Activated T-cell treated with anti-CD3 and anti-CD28 coated beads, Interleukin-2, amount 50 U/mL, for 1 hour (primary cell): ENCODE measurements at regions not wholly inside any gene's neighbourhood (a gene's known extent, or its start where the extent isn't known, plus 50 kb on each side); places are given as distances from the start of the nearest gene placed in this dataset.
A peak's percentile ranks its signal among the peaks of the same experiment; 100 is the strongest.
"Not testable (repeated sequence)": the region's sequence is repeated elsewhere in the genome, so short reads cannot be mapped to it uniquely, and the experiment has no call there.

Experiments
- DNase-seq: peaks from one replicate; pipeline ENCODE4 v3.0.0-alpha.2; 2020

DNA sequence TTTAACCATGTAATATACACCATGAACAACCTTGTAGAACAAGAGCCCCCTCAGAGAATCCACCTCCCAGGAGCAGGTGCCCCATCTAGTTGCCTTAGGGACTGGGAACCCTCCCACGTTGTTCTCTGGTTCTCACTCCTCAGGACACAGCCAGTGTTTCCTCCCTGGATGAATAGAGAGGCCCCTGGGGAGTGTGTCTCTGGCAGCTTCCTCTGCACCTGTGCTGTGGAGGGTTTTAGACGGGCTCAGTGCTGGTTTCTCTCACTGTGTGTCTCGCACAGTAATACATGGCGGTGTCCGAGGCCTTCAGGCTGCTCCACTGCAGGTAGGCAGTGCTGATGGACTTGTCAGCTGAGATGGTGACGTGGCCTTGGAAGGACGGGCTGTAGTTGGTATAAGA is 581.3 kb downstream of the TMEM121 start:
- no peak for DNase-seq

DNA sequence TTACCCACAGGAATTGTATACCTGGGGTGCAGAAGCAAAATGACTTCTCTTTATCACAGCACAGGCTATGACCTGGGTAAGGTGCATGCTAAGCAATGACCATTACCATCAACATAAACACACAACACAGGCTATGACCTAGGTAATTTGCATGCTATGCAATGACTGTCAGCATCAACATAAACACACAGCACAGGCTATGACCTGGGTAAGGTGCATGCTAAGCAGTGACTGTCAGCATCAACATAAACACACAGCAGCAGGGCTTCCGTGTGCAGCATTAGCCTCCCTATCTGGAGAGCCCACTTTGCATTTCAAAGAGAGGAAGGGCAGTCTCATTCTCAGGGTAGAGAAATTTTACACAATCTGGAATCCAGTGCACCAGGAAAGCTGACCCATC is 583.0 kb downstream of the TMEM121 start:
- DNase-seq, result no peak

DNA sequence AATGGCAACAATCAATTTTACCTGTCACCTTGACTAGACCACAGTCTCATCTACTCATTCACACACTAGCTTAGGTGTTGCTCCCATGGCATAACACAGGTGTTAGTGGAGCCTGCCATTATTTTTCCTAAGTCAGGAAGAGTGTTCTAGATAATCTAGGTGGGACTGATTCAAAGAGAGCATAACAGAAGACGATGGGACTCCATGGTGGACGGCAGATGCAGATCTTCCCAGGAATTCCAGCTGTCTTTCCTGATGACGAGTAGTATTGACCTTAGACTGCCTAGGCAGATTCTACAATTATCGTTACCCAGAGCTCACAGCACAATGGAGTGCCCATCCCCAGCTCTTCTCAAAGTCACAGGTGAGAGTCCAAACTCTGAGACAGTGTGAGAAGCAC is 589.0 kb downstream of the TMEM121 start:
- no peak for DNase-seq

DNA sequence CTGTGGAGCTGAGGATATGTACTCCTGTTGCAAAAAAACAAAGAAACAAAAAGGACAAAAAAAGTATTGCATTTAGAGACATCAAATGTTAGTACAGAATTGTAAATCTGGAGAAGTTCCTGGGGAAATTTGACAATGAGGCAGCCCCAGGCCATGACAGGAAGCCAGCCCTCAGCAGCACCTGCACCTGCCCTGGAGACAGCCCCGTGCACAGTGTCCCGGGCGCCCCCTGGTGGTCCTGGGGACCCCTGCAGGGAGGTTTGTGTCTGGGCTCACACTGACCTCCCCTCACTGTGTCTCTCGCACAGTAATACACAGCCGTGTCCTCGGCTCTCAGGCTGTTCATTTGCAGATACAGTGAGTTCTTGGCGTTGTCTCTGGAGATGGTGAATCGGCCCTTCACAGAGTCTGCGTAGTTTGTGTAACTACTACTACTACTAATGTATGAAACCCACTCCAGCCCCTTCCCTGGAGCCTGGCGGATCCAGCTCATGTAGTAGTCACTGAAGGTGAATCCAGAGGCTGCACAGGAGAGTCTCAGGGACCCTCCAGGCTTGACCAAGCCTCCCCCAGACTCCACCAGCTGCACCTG is 590.1 kb downstream of the TMEM121 start:
- peak; percentile 57 for DNase-seq

DNA sequence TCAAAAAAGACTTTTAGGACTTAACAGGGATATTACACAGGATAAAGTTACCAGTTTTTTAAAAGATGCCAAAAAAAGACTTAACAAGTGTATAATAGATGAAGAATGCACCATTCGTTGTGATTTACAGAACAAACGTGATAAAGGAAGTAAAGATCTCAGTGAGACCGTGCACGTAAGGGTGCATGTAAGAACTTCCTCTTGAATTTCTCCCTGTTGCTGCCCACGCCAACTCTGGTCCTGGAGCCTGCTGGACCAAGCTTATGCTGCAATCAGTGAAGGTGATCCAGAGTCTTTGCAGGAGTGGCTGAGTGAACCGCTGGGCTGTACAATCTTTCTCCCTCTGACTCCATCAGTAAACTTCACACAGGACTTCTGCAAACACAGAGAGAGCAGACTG is 593.7 kb downstream of the TMEM121 start:
- no peak for DNase-seq

DNA sequence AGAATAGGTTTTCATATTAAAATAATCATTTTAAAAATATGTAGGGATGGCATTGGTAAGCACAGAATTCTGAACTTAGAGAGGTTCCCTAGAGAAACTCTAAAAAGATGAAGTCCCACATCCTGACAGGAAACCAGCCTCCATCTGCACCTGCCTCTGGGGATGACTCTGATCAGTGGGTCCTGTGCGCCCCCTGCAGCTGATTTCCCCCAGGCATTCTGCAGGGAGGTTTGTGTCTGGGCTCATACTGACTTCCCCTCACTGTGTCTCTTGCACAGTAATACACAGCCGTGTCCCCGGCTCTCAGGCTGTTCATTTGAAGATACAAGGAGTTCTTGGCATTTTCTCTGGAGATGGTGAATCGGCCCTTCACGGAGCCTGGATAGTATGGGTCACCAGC is 602.9 kb downstream of the TMEM121 start:
- no peak for DNase-seq

DNA sequence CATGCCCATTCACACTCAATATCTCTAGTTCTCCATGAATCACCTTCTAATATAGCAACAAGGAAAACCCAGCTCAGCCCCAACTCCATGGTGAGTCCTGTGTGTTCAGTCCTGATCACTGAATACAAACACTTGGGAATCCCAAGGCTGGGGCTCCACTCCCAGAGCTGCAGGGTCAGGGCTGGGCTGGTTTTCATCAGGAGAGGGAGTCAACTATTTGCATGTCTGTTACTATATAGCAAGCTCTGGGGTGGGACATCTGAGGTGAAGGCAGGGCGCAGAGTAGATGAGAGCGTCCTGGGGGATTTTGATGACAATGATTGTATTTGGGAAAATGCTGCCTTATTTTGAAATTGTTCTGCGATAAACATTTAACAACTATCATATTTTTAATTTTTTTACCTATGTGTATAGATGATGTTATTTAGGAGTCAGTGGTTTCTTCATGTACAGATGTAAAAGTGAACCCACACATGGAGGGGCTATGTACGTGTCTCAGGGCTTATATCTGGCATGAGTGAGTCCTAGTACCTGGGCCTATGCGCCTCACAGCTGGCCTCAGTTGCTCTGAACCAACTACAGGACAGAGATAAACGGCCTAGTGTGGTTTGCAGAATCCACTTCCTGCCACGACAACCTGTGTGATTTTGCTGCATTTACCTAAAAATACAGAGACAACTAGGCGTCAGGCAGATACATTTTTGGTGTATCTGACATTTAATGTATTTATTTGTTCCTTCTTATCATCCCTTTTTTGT is 603.7 kb downstream of the TMEM121 start:
- not testable (repeated sequence) for DNase-seq

DNA sequence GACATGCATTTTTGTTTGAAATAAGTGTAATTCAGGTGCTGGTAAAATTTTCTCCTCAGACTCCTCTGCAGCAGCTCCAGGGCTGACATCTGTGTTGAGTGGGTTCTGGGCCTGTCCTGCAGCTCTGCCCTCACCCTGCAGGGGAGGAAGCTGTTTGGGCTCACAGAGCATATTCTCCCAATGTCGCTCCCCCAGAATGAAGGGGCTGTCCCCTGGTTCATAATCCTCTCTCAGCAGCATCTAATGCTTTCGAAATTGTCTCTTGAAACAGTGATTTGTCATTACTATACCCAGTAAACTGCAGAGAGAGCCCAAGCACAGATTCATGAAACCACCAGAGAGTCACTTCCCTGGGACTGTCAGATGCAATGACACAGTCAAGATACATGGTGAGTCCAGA is 606.7 kb downstream of the TMEM121 start:
- DNase-seq, result not testable (repeated sequence)

DNA sequence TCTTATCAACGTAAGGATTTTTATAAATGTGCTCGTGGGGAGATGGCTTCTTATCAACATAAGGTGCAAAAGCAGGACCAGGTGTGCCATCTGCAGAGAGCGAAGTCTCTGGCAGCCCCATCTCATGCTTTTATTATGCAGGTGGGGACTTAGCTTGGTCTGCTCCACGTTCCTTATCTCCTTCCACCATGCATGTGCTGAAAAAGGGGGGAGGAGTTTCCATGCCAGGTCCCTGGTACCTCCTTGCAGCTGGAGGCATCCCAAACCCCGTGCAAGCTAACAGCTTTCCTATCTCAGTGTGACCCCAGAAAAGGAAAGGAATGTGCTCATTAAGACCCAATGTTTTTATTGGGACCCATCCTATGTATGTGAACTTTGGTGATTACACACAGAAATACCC is 608.5 kb downstream of the TMEM121 start:
- no peak for DNase-seq

DNA sequence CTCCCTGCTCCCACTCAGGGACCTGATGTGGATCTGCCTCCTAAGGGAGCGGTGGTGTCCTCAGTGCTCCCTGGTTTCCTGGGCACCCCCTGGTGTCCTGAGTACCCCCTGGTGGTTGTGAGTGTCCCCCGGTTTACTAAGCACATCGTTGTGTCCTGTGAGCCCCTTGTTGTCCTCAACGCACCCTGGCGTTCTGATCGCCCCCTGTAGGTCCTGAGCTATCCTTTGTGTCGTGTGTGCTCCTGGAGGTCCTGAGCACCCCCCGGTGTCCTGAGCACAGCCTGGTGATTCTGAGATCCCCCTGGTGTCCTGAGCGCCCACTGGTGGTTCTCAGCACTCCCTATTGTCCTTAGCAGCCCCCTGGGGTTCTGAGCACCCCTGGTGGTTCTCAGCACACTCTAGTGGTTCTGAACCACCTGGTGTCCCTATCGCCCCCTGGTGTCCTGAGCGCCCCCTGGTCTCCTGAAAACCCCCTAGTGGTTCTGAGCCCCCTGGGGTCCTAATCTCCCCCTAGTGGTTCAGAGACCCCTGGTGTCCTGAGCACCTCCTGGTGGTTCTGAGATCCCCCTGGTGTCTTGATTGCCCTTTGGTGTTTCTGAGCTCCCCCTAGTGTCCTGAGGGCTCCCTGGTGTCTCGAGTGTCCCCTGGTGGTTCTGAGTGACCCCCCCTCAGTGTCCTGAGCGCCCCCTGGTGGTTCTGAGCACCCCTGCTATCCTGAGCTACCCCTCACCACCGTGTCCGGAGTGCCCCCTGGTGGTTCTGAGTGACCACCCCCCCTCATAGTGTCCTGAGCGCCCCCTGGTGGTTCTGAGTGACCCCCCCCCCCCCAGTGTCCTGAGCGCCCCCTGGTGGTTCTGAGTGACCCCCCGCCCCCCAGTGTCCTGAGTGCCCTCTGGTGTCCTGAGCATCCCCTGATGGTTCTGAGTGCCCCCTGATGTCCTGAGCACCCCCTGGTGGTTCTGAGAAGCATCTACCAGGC is 615.1 kb downstream of the TMEM121 start:
- peak; percentile 48 for DNase-seq

DNA sequence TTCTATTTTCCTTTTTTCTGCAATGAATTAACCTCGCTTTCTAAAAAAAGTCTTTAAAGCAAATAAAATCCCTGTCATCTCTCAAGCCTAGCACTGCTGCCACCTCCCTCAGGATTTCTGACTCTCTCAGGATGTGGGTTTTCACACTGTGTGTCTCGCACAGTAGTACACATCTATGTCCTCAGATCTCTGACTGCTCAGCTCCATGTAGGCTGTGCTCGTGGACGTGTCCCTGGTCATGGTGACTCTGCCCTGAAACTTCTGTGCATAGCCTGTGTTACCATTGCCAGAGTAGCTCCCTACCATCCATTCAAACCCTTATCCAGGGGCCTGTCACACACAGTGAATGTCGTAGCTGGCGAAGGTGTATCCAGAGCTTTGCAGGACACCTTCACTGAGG is 619.3 kb downstream of the TMEM121 start:
- not testable (repeated sequence) for DNase-seq

DNA sequence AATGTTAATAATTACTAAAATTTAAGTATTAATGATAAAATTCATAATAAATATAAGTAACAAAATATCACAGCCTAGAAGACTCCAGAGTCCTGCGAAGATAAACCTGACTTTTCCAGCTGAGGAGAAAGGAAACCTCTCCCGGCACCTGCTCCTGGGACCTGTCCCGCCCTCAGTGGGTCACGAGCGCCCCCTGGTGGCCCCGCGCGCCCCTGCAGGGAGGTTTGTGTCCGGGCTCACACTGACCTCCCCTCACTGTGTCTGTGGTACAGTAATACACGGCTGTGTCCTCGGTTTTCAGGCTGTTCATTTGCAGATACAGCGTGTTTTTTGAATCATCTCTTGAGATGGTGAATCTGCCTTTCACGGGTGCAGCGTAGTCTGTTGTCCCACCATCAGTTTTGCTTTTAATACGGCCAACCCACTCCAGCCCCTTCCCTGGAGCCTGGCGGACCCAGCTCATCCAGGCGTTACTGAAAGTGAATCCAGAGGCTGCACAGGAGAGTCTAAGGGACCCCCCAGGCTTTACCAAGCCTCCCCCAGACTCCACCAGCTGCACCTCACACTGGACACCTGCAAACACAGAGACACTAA is 627.1 kb downstream of the TMEM121 start:
- DNase-seq, result peak; percentile 88

DNA sequence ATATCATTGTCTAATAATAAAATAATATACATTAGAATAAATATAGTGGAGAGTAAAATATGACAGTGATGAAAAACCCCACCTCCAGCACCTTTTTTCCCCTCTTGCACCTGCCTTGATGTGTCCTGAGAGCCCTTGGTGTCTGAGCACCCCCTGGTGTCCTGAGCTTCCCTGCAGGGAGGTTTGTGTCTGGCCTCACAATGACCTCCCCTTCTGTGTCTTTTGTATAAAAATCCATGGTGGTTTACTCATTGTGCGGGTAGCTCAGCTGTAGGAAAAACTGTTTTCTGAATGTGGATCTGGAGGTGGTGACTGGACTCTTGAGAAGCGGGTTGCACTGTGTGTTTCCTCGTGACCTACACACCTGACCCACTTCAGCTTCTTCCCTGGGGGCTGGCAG is 636.9 kb downstream of the TMEM121 start:
- no peak for DNase-seq

DNA sequence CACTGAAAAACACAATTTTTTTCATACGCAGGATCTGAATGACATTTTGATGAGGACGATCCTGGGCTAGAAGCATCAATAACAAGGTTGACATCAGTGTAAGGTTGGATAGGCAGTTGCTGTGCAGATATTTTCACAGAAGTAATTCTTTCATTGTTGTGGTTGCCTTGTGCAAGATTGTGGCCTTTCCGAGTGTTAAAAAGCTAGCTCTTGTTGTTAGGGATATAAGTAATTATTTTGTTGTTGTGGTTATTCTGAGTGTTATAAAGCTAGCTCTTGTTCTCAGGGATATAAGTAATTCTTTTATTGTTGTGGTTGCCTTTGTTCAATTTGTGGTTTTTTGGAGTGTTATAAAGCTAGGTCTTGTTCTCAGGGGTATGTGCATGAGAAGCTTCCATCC is 637.4 kb downstream of the TMEM121 start:
- not testable (repeated sequence) for DNase-seq

DNA sequence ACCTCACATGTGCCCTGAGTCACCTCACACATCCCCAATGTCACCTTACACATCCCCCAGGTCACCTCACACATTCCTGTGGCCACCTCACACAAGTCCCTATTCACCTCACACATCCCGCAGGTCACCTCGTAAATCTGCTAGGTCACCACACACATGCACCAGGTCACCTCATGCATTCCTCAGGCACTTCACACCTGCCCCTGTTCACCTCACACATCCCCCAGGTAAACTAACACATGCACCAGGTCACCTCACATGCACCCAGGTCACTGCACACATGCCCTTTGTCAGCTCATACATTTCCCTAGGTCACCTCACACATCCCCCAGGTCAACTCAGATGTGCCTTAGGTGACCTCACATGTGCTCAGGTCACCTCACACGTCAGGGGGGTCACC is 639.8 kb downstream of the TMEM121 start:
- DNase-seq, result no peak

DNA sequence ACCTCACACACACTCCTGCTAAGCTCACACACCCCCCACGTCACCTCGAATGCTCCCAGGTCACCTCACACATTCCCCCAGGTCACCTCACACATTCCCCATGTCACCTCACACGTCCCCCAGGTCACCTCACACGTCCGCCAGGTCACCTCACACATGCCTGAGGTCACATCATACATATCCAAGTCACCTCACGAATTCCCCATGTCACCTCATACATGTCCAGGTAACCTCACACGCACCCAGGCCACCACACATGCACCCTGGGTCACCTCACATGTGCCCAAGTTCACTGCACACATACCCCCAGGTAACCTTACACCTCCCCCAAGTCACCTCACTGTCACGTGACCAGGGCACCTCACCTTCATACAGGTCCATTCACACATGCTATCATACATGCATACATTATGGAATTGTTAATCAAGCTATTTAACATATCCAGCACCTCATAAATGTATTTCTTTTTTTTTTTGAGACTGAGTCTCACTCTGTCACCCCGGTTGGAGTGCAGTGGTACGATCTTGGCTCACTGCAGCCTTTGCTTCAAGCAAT is 640.3 kb downstream of the TMEM121 start:
- no peak for DNase-seq

DNA sequence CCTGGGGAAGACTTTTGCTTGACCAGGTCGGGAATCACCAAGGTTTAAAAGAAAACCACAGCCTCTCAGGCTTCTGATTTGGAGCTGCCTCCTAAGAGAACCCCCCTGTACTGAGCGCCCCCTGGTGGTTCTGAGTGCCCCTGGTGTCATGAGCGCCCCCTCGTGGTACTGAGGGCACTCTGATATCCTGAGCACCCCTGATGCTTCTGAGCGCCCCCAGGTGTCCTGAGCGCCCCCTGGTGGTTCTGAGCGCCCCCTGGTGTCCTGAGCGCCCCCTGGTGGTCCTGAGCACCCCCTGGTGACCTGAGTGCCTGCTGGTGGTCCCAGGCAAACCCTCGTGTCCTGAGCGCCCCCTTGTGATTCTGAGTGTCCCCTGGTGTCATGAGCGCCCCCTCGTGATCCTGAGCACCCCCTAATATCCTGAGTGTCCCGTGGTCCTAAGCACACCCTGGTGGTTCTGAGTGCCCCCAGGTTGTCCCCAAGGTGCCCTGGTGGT is 643.8 kb downstream of the TMEM121 start:
- DNase-seq, result peak; percentile 74

DNA sequence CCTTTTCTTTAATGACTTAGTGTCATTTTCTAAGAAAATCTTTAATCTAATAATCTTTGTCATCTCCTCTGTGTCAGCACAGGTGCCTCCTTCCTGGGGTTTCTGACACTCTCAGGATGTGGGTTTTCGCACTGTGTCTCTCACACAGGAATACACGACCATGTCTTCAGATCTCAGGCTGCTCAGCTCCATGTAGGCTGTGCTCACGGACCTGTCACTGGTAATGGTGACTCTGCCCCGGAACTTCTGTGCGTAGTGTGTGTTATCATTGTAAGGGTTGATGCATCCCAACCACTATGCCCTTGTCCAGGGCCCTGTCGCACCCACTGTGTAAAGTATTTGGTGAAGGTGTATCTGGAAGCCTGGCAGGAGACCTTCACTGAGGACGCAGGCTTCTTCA is 647.8 kb downstream of the TMEM121 start:
- DNase-seq, result peak; percentile 66

DNA sequence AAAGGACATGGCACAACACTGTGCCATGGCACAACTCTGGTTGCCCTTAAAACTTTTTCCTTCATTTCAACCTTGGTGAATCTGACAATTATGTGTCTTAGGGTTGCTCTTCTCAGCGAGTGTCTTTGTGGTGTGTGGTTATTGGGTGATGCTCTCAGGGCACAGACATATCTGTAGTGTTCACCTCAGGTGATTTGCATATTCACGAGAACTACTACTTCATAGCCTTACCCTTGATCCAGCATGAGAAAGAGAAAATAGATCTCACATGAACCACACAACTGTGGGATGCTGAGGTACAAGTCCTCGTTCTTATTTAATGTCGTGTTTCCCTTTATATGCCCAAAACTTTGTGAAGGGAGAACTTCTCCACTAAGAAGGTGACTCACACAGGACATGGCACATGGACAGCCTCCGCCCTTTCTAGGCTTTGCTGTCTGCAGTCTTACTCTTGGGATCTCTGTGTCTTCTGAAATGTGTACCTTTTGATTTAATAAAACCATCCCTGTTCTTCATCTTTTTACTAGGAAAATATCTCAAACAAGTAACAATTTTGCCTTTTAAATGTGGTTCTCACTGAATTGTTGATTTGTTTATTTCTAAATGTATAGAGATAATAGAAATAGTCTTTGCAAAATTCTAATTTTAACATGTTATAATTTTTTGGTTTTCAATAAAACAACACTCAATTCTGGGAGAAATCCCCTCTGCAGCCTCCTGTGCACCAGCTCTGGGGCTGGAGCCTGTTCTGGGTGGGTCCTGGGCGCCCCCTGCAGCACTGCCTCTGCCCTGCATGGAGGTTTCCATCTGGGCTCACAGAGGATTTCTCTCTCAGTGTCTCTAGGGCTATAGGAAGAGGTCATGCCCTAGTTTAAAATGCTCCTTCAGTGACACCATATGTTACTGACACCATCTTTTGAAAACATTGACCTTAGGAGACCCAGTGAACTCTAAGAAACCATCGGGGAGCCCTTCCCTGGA is 651.2 kb downstream of the TMEM121 start:
- not testable (repeated sequence) for DNase-seq

DNA sequence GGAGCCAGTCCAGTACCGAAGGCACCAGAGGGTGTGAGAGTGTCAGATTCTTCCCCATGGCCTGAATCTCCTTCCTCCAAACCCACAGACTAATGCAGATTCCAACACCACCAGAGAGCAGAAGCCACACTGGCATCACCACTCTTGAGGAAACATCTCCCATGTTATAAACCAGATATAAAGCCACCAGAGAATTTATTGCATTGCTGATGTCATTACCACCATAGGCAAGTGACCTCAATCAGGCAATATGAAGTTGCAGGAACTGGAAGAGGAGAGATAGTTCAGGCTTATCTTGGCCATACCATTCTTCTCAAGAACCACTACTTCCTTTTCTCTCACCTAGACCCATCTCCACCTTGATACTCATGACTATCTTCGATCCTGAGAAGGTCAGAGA is 653.4 kb downstream of the TMEM121 start:
- no peak for DNase-seq

DNA sequence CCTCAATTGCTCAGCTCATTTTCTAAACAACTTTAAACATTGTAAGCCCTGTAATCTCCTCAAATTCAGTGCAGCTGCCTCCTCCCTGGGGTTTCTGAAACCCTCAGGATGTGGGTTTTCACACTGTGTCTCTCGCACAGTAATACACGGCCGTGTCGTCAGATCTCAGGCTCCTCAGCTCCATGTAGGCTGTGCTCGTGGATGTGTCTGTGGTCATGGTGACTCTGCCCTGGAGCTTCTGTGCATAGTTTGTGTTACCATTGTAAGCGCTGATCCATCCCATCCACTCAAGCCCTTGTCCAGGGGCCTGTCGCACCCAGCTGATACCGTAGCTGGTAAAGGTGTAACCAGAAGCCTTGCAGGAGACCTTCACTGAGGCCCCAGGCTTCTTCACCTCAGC is 658.4 kb downstream of the TMEM121 start:
- peak; percentile 66 for DNase-seq
